ENCODE measurements at regions not wholly inside any gene's neighbourhood (a gene's known extent, or its start where the extent isn't known, plus 50 kb on each side); places are given as distances from the start of the nearest gene placed in this dataset.

GRCh38 chr9:81369121-81369520, 320.2 kb downstream of the TLE1 start:
- TF ChIP-seq CTCF (IDR thresholded peaks at IDR 0.05) = no peak
- Mint-ChIP-seq H3K27ac (ENCODE audit: unreplicated experiment) (no peak overlapping the region), H3K27me3 (ENCODE audit: low read depth) (no peaks in the 10 kb centered on the region), H3K4me1 (ENCODE audit: low read depth) (no peaks in the 10 kb centered on the region), H3K4me3 (ENCODE audit: unreplicated experiment) (no peak overlapping the region), H3K36me3 (ENCODE audit: low read depth) (peaks cover 4% of the 10 kb centered on the region), H3K9me3 (ENCODE audit: low read depth) (peaks cover 21% of the 10 kb centered on the region)
- DNase-seq (ENCODE audit: low spot score) = no peak

GRCh38 chr9:81363916-81364480, 325.3 kb downstream of the TLE1 start:
- H3K4me3 Mint-ChIP-seq (ENCODE audit: unreplicated experiment) = no peak overlapping the region
- H3K36me3 Mint-ChIP-seq (ENCODE audit: low read depth) = peaks cover 4% of the 10 kb centered on the region
- no peak for TF ChIP-seq CTCF (IDR thresholded peaks at IDR 0.05)
- DNase-seq (ENCODE audit: low spot score) = no peak
- H3K9me3 Mint-ChIP-seq (ENCODE audit: low read depth) = peaks cover 26% of the 10 kb centered on the region
- H3K4me1 Mint-ChIP-seq (ENCODE audit: low read depth) = no peaks in the 10 kb centered on the region
- H3K27ac Mint-ChIP-seq (ENCODE audit: unreplicated experiment) = peak overlapping the region; percentile 24
- H3K27me3 Mint-ChIP-seq (ENCODE audit: low read depth) = no peaks in the 10 kb centered on the region

- Mint-ChIP-seq H3K36me3 (ENCODE audit: low read depth) (peaks cover 4% of the 10 kb centered on the region), H3K27ac (ENCODE audit: unreplicated experiment) (no peak overlapping the region)
These were observed 328.1 kb downstream of the TLE1 start for GRCh38 chr9:81361296-81361695.

GRCh38 chr9:81351166-81351565, 338.2 kb downstream of the TLE1 start:
- TF ChIP-seq CTCF (IDR thresholded peaks at IDR 0.05) = no peak
- Mint-ChIP-seq H3K27ac (ENCODE audit: unreplicated experiment) (no peak overlapping the region), H3K36me3 (ENCODE audit: low read depth) (no peaks in the 10 kb centered on the region), H3K9me3 (ENCODE audit: low read depth) (no peaks in the 10 kb centered on the region), H3K27me3 (ENCODE audit: low read depth) (no peaks in the 10 kb centered on the region), H3K4me3 (ENCODE audit: unreplicated experiment) (no peak overlapping the region), H3K4me1 (ENCODE audit: low read depth) (peaks cover 3% of the 10 kb centered on the region)
- DNase-seq (ENCODE audit: low spot score) = no peak

More at GRCh38 chr9:81361296-81361695, 328.1 kb downstream of the TLE1 start:
- Mint-ChIP-seq H3K27me3 (ENCODE audit: low read depth) (no peaks in the 10 kb centered on the region), H3K9me3 (ENCODE audit: low read depth) (peaks cover 21% of the 10 kb centered on the region), H3K4me1 (ENCODE audit: low read depth) (no peaks in the 10 kb centered on the region), H3K4me3 (ENCODE audit: unreplicated experiment) (no peak overlapping the region)
- no peak for TF ChIP-seq CTCF (IDR thresholded peaks at IDR 0.05)
- no peak for DNase-seq (ENCODE audit: low spot score)

- H3K4me1 Mint-ChIP-seq (ENCODE audit: low read depth) = no peaks in the 10 kb centered on the region
- no peaks in the 10 kb centered on the region for H3K36me3 Mint-ChIP-seq (ENCODE audit: low read depth)
- DNase-seq (ENCODE audit: low spot score) = no peak
- peaks cover 3% of the 10 kb centered on the region for H3K9me3 Mint-ChIP-seq (ENCODE audit: low read depth)
- H3K27ac Mint-ChIP-seq (ENCODE audit: unreplicated experiment) = no peak overlapping the region
- no peak overlapping the region for H3K4me3 Mint-ChIP-seq (ENCODE audit: unreplicated experiment)
- H3K27me3 Mint-ChIP-seq (ENCODE audit: low read depth) = no peaks in the 10 kb centered on the region
- no peak for TF ChIP-seq CTCF (IDR thresholded peaks at IDR 0.05)
These were observed 345.0 kb downstream of the TLE1 start for GRCh38 chr9:81344366-81344765.

Data from chondrocyte (in vitro differentiated cells).